ENCODE measurements at regions not wholly inside any gene's neighbourhood (a gene's known extent, or its start where the extent isn't known, plus 50 kb on each side); places are given as distances from the start of the nearest gene placed in this dataset.

- intact Hi-C loops (cut with micrococcal nuclease; ENCODE audit: unreplicated experiment): no loop called here
- Mint-ChIP-seq H3K27ac (ENCODE audit: unreplicated experiment) (no peak overlapping the region), H3K36me3 (ENCODE audit: insufficient read depth, unreplicated experiment) (no peaks in the 10 kb centered on the region), H3K27me3 (ENCODE audit: unreplicated experiment) (peaks cover 34% of the 10 kb centered on the region), H3K4me3 (ENCODE audit: low read depth, unreplicated experiment) (no peak overlapping the region), H3K4me1 (ENCODE audit: low read depth, unreplicated experiment) (no peaks in the 10 kb centered on the region), H3K9me3 (ENCODE audit: low read depth, unreplicated experiment) (no peaks in the 10 kb centered on the region)
- no peak for DNase-seq
- BruUV-seq (replicated peaks): no TSS peak
- no peak for TF ChIP-seq CTCF (IDR thresholded peaks at IDR 0.05; ENCODE audit: unreplicated experiment)
- CTCF ChIA-PET: no interaction called here
Measured at GRCh38 chr12:68102731-68103130, 56.8 kb downstream of the IFNG start.

GRCh38 chr12:68102163-68102562, 57.4 kb downstream of the IFNG start:
- CTCF ChIA-PET: interaction anchor here (0.6 kb wide), 1 partner anchor 417 kb away, joined by 14 read pairs; no protein-coding TSS in a partner anchor
- Mint-ChIP-seq H3K4me1 (ENCODE audit: low read depth, unreplicated experiment) (no peaks in the 10 kb centered on the region), H3K36me3 (ENCODE audit: insufficient read depth, unreplicated experiment) (no peaks in the 10 kb centered on the region), H3K27ac (ENCODE audit: unreplicated experiment) (no peak overlapping the region), H3K27me3 (ENCODE audit: unreplicated experiment) (peaks cover 40% of the 10 kb centered on the region), H3K9me3 (ENCODE audit: low read depth, unreplicated experiment) (no peaks in the 10 kb centered on the region), H3K4me3 (ENCODE audit: low read depth, unreplicated experiment) (no peak overlapping the region)
- no TSS peak for BruUV-seq (replicated peaks)
- intact Hi-C loops (cut with micrococcal nuclease; ENCODE audit: unreplicated experiment): no loop called here
- no peak for TF ChIP-seq CTCF (IDR thresholded peaks at IDR 0.05; ENCODE audit: unreplicated experiment)
- DNase-seq: no peak

GRCh38 chr12:68100241-68100640, 59.3 kb downstream of the IFNG start:
- Mint-ChIP-seq H3K4me1 (ENCODE audit: low read depth, unreplicated experiment) (no peaks in the 10 kb centered on the region), H3K27ac (ENCODE audit: unreplicated experiment) (no peak overlapping the region), H3K36me3 (ENCODE audit: insufficient read depth, unreplicated experiment) (no peaks in the 10 kb centered on the region), H3K4me3 (ENCODE audit: low read depth, unreplicated experiment) (no peak overlapping the region), H3K9me3 (ENCODE audit: low read depth, unreplicated experiment) (no peaks in the 10 kb centered on the region), H3K27me3 (ENCODE audit: unreplicated experiment) (peaks cover 51% of the 10 kb centered on the region)
- intact Hi-C loops (cut with micrococcal nuclease; ENCODE audit: unreplicated experiment): no loop called here
- TF ChIP-seq CTCF (IDR thresholded peaks at IDR 0.05; ENCODE audit: unreplicated experiment): no peak
- peak; percentile 16 for DNase-seq
- BruUV-seq (replicated peaks): no TSS peak
- CTCF ChIA-PET: no interaction called here

GRCh38 chr12:68098939-68099338, 60.6 kb downstream of the IFNG start:
- Mint-ChIP-seq H3K4me1 (ENCODE audit: low read depth, unreplicated experiment) (no peaks in the 10 kb centered on the region), H3K27me3 (ENCODE audit: unreplicated experiment) (peaks cover 51% of the 10 kb centered on the region), H3K4me3 (ENCODE audit: low read depth, unreplicated experiment) (no peak overlapping the region), H3K27ac (ENCODE audit: unreplicated experiment) (no peak overlapping the region), H3K36me3 (ENCODE audit: insufficient read depth, unreplicated experiment) (no peaks in the 10 kb centered on the region), H3K9me3 (ENCODE audit: low read depth, unreplicated experiment) (no peaks in the 10 kb centered on the region)
- no peak for TF ChIP-seq CTCF (IDR thresholded peaks at IDR 0.05; ENCODE audit: unreplicated experiment)
- DNase-seq: no peak
- intact Hi-C loops (cut with micrococcal nuclease; ENCODE audit: unreplicated experiment): no loop called here
- CTCF ChIA-PET: no interaction called here
- BruUV-seq (replicated peaks): no TSS peak

GRCh38 chr12:68097386-68097785, 62.2 kb downstream of the IFNG start:
- Mint-ChIP-seq H3K4me3 (ENCODE audit: low read depth, unreplicated experiment) (no peak overlapping the region), H3K27ac (ENCODE audit: unreplicated experiment) (no peak overlapping the region), H3K9me3 (ENCODE audit: low read depth, unreplicated experiment) (no peaks in the 10 kb centered on the region), H3K27me3 (ENCODE audit: unreplicated experiment) (peaks cover 58% of the 10 kb centered on the region), H3K36me3 (ENCODE audit: insufficient read depth, unreplicated experiment) (no peaks in the 10 kb centered on the region), H3K4me1 (ENCODE audit: low read depth, unreplicated experiment) (no peaks in the 10 kb centered on the region)
- no TSS peak for BruUV-seq (replicated peaks)
- no peak for TF ChIP-seq CTCF (IDR thresholded peaks at IDR 0.05; ENCODE audit: unreplicated experiment)
- CTCF ChIA-PET: no interaction called here
- intact Hi-C loops (cut with micrococcal nuclease; ENCODE audit: unreplicated experiment): no loop called here
- no peak for DNase-seq
